K562 (cell line): ENCODE measurements at regions not wholly inside any gene's neighbourhood (a gene's known extent, or its start where the extent isn't known, plus 50 kb on each side); places are given as distances from the start of the nearest gene placed in this dataset.

ENCODE experiments used
- AFF1 ChIP-seq, 2 experiments: fragments of 450-650 bp; IDR thresholded peaks; 2 replicates each; pipeline ENCODE4 v1.6.1; 2018; ENCODE audit warnings: mild to moderate bottlenecking in 2 of 2, low read depth in 1 of 2; ENCODE audit not compliant: partially characterized antibody in 2 of 2
- ETV5 ChIP-seq: sonication (generic); formaldehyde crosslinking; IDR thresholded peaks from 2 replicates; pipeline ENCODE4 v1.4.0; 2020; ENCODE audit warnings: low read depth, mild to moderate bottlenecking, missing genetic modification reagents
- HDAC2 ChIP-seq: fragments of 450-650 bp; IDR thresholded peaks from 2 replicates; pipeline ENCODE4 v1.6.1; 2016; ENCODE audit warnings: mild to moderate bottlenecking
- HDAC8 ChIP-seq: fragments of 450-650 bp; IDR thresholded peaks from 2 replicates; pipeline ENCODE4 v1.6.1; 2016; ENCODE audit warnings: mild to moderate bottlenecking, missing genetic modification characterization, moderate library complexity, missing compliant biosample characterization
- MCM5 ChIP-seq: fragments of 450-650 bp; IDR thresholded peaks from 2 replicates; pipeline ENCODE4 v1.6.1; 2016; ENCODE audit warnings: low read depth
- MITF ChIP-seq: IDR thresholded peaks from 2 replicates; pipeline ENCODE4 v1.6.1; 2014; ENCODE audit warnings: antibody characterized with exemption
- PKNOX1 ChIP-seq: fragments of 450-650 bp; IDR thresholded peaks from 2 replicates; pipeline ENCODE4 v1.6.1; 2016
- POLR2B ChIP-seq: fragments of 450-650 bp; IDR thresholded peaks from 2 replicates; pipeline ENCODE4 v1.6.1; 2018; ENCODE audit warnings: low read depth; ENCODE audit not compliant: partially characterized antibody
- RAD51 ChIP-seq: fragments of 450-650 bp; IDR thresholded peaks from 2 replicates; pipeline ENCODE4 v1.7.1; 2016; ENCODE audit warnings: low read depth, mild to moderate bottlenecking, borderline replicate concordance
- SMARCC2 ChIP-seq: fragments of 450-650 bp; IDR thresholded peaks from 2 replicates; pipeline ENCODE4 v1.6.1; 2017; ENCODE audit warnings: antibody characterized with exemption, moderate library complexity, mild to moderate bottlenecking, low read depth
- SNIP1 ChIP-seq: fragments of 450-650 bp; IDR thresholded peaks from 2 replicates; pipeline ENCODE4 v1.7.1; 2017; ENCODE audit warnings: low read depth, mild to moderate bottlenecking
- SOX6 ChIP-seq: fragments of 450-650 bp; IDR thresholded peaks from 2 replicates; pipeline ENCODE4 v1.6.1; 2014; ENCODE audit warnings: mild to moderate bottlenecking
- TCF15 ChIP-seq: fragments of 250-450 bp; sonication (Bioruptor Pico); IDR thresholded peaks from 2 replicates; pipeline ENCODE4 v1.8.0; 2022; ENCODE audit warnings: moderate library complexity, mild to moderate bottlenecking, inconsistent platforms
- TFE3 ChIP-seq: fragments of 450-650 bp; formaldehyde crosslinking; IDR thresholded peaks from 2 replicates; pipeline ENCODE4 v1.4.0; 2020; ENCODE audit warnings: mild to moderate bottlenecking, mixed read lengths
- ZBTB11 ChIP-seq, 3 experiments: fragments of 200-800 bp in 1 of 3; fragments of 250-450 bp in 1 of 3; fragments of 450-650 bp in 1 of 3; sonication (Bioruptor Pico) in 1 of 3; sonication (Bioruptor generic) in 1 of 3; formaldehyde crosslinking in 1 of 3; IDR thresholded peaks; 2 replicates each; pipeline versions ENCODE4 v1.6.1 to v1.8.0; 2016 to 2022; ENCODE audit warnings: mild to moderate bottlenecking in 2 of 3, missing genetic modification characterization in 2 of 3, missing compliant biosample characterization in 1 of 3, moderate library complexity in 1 of 3

GRCh38 chr2:12074126-12074844 is 327.9 kb downstream of the LPIN1 start (continued):
- TF ChIP-seq MITF = no peak
- no peak for TF ChIP-seq POLR2B
- peak in 1 of 3 experiments; percentile 43; a peak in 1 of 6 replicates for TF ChIP-seq ZBTB11 (CRISPR knock-in tag; IDR thresholded peaks at IDR 0.05)
- peak; percentile 97 for TF ChIP-seq PKNOX1
- no peak for TF ChIP-seq TCF15 (CRISPR knock-in tag)
- no peak for TF ChIP-seq HDAC8 (tag)
- no peak for TF ChIP-seq ETV5 (CRISPR knock-in tag)
- no peak for TF ChIP-seq SNIP1
- TF ChIP-seq SMARCC2 = peak; percentile 94
- no peak for TF ChIP-seq MCM5
- TF ChIP-seq TFE3 (CRISPR knock-in tag) = no peak
- TF ChIP-seq SOX6 = peak; percentile 94
- TF ChIP-seq AFF1 (IDR thresholded peaks at IDR 0.05; ENCODE audit: low read depth in 1 of 2, partially characterized antibody in 2 of 2) = peak in 1 of 2 experiments; percentile 70
- peak; percentile 90 for TF ChIP-seq HDAC2
- no peak; the same call in 1 of the 2 replicates for TF ChIP-seq RAD51
